HCT116 (cell line): ENCODE measurements at regions not wholly inside any gene's neighbourhood (a gene's known extent, or its start where the extent isn't known, plus 50 kb on each side); places are given as distances from the start of the nearest gene placed in this dataset.

Experiments used
- ATAC-seq: fragments of 200-7000 bp; cut with Tn5 transposase; 2 replicates; pipeline ENCODE4 v1.9.1; 2020; ENCODE audit warnings: mild to moderate bottlenecking, moderate library complexity
- BruUV-seq: library from RNA; stranded (reverse); fragments of 400-500 nt; replicated peaks from 2 replicates; lab custom pipeline; 2021; lab: Mats Ljungman, UMichigan
- CTCF ChIA-PET: fragments of 300-600 bp; sonication (Branson Sonifier 250); formaldehyde crosslinking; loops from one replicate; lab custom pipeline; 2021; ENCODE audit warnings: antibody characterized with exemption; lab: Charles Lee
- POLR2A ChIA-PET: fragments of 300-600, 350-600 bp; sonication (Branson Sonifier 250); formaldehyde crosslinking; loops from one replicate; lab custom pipeline; 2021; ENCODE audit warnings: antibody characterized with exemption; lab: Charles Lee
- RAD21 ChIA-PET, 2 experiments: fragments of 300-600 bp; sonication (Branson Sonifier 250); formaldehyde crosslinking; loops; one replicate each; lab custom pipeline; 2023; ENCODE audit warnings: low total read pairs in 2 of 2; ENCODE audit not compliant: uncharacterized antibody in 2 of 2, unreplicated experiment in 2 of 2, low non-redundant PET in 1 of 2; lab: Charles Lee
- DNase-seq: peaks from one replicate; pipeline ENCODE4 v3.0.0-alpha.2; 2010; ENCODE audit warnings: low read depth, low spot score
- H2AFZ ChIP-seq: fragments of 200-600 bp; shearing (Covaris generic), sonication (generic); 2 replicates; pipeline ENCODE4 v1.6.1; 2017; ENCODE audit warnings: low read depth, mixed run types, mixed read lengths, antibody characterized with exemption, low read length; ENCODE audit not compliant: poor library complexity, severe bottlenecking
- H3K27ac ChIP-seq: 2 replicates; pipeline ENCODE4 v1.5.1; 2012; ENCODE audit warnings: low read depth, low read length
- H3K27me3 ChIP-seq: fragments of 200-600 bp; sonication (generic); 2 replicates; pipeline ENCODE4 v1.6.1; 2016; ENCODE audit warnings: mixed run types, low read length, mixed read lengths; ENCODE audit not compliant: insufficient read depth
- H3K36me3 ChIP-seq, 2 experiments: fragments of 200-500 bp in 1 of 2; fragments of 200-600 bp in 1 of 2; sonication (Bioruptor generic) in 1 of 2; sonication (generic) in 1 of 2; 2 replicates each; pipeline versions ENCODE4 v1.5.1 to v1.6.1; 2014 to 2016; ENCODE audit warnings: low read length in 2 of 2, inconsistent platforms in 1 of 2, mixed read lengths in 1 of 2, mixed run types in 1 of 2; ENCODE audit not compliant: insufficient read depth in 2 of 2, control insufficient read depth in 1 of 2
- H3K4me1 ChIP-seq, 2 experiments: fragments of 200-600 bp in 1 of 2; sonication (generic) in 1 of 2; 2 replicates each; pipeline versions ENCODE4 v1.5.1 to v1.6.1; 2012 to 2017; ENCODE audit warnings: low read length in 2 of 2, inconsistent platforms in 1 of 2, mild to moderate bottlenecking in 1 of 2, mixed read lengths in 1 of 2, mixed run types in 1 of 2, moderate library complexity in 1 of 2; ENCODE audit not compliant: insufficient read depth in 2 of 2, control insufficient read depth in 1 of 2
- H3K4me2 ChIP-seq: fragments of 200-600 bp; sonication (generic); 2 replicates; pipeline ENCODE4 v1.6.1; 2017; ENCODE audit warnings: mixed run types, low read length, mixed read lengths
- H3K4me3 ChIP-seq, 2 experiments: fragments of 200-600 bp in 1 of 2; sonication (generic) in 1 of 2; replicated peaks in 1 of 2; 2 replicates each; pipeline ENCODE4 v1.5.1; 2011 to 2016; ENCODE audit warnings: low read length in 2 of 2, control low read depth in 1 of 2, low read depth in 1 of 2, mild to moderate bottlenecking in 1 of 2, mixed read lengths in 1 of 2, mixed run types in 1 of 2
- H3K79me2 ChIP-seq: fragments of 200-600 bp; sonication (generic); 2 replicates; pipeline ENCODE4 v1.6.1; 2017; ENCODE audit warnings: mild to moderate bottlenecking, mixed run types, low read length, moderate library complexity, mixed read lengths; ENCODE audit not compliant: insufficient read depth
- H3K9ac ChIP-seq: fragments of 200-600 bp; sonication (generic); 2 replicates; pipeline ENCODE4 v1.6.1; 2016; ENCODE audit warnings: low read length, mixed read lengths
- H3K9me2 ChIP-seq: fragments of 200-600 bp; sonication (generic), shearing (Covaris generic); 2 replicates; pipeline ENCODE4 v1.6.1; 2017; ENCODE audit warnings: mixed run types, mild to moderate bottlenecking, moderate library complexity; ENCODE audit not compliant: insufficient read depth
- H3K9me3 ChIP-seq, 2 experiments: fragments of 200-500 bp in 1 of 2; fragments of 200-600 bp in 1 of 2; sonication (Bioruptor generic) in 1 of 2; sonication (generic) in 1 of 2; 2 replicates each; pipeline ENCODE4 v1.6.1; 2014 to 2017; ENCODE audit warnings: low read length in 2 of 2, mixed read lengths in 2 of 2, inconsistent platforms in 1 of 2, low read depth in 1 of 2, mild to moderate bottlenecking in 1 of 2, mixed run types in 1 of 2, moderate library complexity in 1 of 2; ENCODE audit not compliant: control insufficient read depth in 1 of 2, insufficient read depth in 1 of 2
- H4K20me1 ChIP-seq: fragments of 200-600 bp; sonication (generic), shearing (Covaris generic); 2 replicates; pipeline ENCODE4 v1.6.1; 2017; ENCODE audit warnings: mixed run types, mild to moderate bottlenecking, moderate library complexity; ENCODE audit not compliant: insufficient read depth
- CEBPB ChIP-seq: IDR thresholded peaks from 2 replicates; pipeline ENCODE4 v1.6.1; 2012; ENCODE audit warnings: low read depth
- EGR1 ChIP-seq: IDR thresholded peaks from 2 replicates; pipeline ENCODE4 v1.6.1; 2012; ENCODE audit warnings: low read depth
- ELF1 ChIP-seq: IDR thresholded peaks from 2 replicates; pipeline ENCODE4 v1.6.1; 2012; ENCODE audit warnings: low read depth, borderline replicate concordance
- EZH2 ChIP-seq: fragments of 200-600 bp; sonication (generic); IDR thresholded peaks from 2 replicates; pipeline ENCODE4 v1.6.1; 2017; ENCODE audit warnings: antibody characterized with exemption, mixed run types
- intact Hi-C: fragments of 100-400 bp; cut with micrococcal nuclease; formaldehyde crosslinking; loops from 2 replicates; pipeline ENCODE4 v1.10.0; 2022
- TF ChIP-seq, protein P1 (sequence below), 3 experiments: fragments of 200-600 bp in 1 of 3; sonication (generic) in 1 of 3; IDR thresholded peaks in 2 of 3; conservative IDR thresholded peaks in 1 of 3; 2 replicates each; pipeline ENCODE4 v1.5.1; 2012 to 2017; ENCODE audit warnings: low read depth in 2 of 3, low read length in 2 of 3, antibody characterized with exemption in 1 of 3, borderline replicate concordance in 1 of 3, control low read depth in 1 of 3, mild to moderate bottlenecking in 1 of 3, mixed read lengths in 1 of 3, mixed run types in 1 of 3, moderate library complexity in 1 of 3; ENCODE audit not compliant: insufficient read depth in 1 of 3

DNA sequence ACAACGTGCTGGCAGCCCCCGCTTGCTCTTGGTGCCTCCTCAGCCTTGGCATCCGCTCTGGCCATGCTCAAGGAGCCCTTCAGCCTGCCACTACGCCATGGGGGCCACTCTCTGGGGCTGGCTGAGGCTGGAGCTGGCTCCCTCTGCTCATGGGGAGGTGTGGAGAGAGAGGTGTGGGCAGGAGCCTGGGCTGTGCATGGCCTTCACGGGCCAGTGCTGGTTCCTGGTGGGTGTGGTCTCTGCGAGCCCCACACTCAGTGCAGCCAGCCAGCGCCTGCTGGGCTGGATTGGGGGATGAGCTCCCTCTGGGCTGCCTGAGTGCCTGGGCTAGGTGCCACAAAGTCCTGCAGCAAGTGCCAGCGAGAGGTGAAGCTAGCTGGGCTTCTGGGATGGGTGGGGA is 1289.1 kb downstream of the OLFM4 start:
- POLR2A ChIA-PET = no interaction called here
- no peak for DNase-seq
- Histone ChIP-seq H3K9me2 (no peaks in the 10 kb centered on the region), H4K20me1 (no peaks in the 10 kb centered on the region), H3K4me1 (no peaks in the 10 kb centered on the region), H3K27ac (no peak overlapping the region), H3K4me2 (no peak overlapping the region), H2AFZ (no peak overlapping the region), H3K9me3 (peaks cover 7 to 9% of the 10 kb centered on the region in 2 experiments; a peak in 2 of 4 replicates), H3K4me3 (no peak overlapping the region), H3K36me3 (no peaks in the 10 kb centered on the region), H3K79me2 (no peaks in the 10 kb centered on the region), H3K9ac (no peak overlapping the region), H3K27me3 (no peaks in the 10 kb centered on the region)
- intact Hi-C loops = no loop called here
- ATAC-seq = no peak
- no peak for TF ChIP-seq CEBPB
- no peak for TF ChIP-seq EZH2
- TF ChIP-seq EGR1 = no peak
- TF ChIP-seq, protein P1, sequence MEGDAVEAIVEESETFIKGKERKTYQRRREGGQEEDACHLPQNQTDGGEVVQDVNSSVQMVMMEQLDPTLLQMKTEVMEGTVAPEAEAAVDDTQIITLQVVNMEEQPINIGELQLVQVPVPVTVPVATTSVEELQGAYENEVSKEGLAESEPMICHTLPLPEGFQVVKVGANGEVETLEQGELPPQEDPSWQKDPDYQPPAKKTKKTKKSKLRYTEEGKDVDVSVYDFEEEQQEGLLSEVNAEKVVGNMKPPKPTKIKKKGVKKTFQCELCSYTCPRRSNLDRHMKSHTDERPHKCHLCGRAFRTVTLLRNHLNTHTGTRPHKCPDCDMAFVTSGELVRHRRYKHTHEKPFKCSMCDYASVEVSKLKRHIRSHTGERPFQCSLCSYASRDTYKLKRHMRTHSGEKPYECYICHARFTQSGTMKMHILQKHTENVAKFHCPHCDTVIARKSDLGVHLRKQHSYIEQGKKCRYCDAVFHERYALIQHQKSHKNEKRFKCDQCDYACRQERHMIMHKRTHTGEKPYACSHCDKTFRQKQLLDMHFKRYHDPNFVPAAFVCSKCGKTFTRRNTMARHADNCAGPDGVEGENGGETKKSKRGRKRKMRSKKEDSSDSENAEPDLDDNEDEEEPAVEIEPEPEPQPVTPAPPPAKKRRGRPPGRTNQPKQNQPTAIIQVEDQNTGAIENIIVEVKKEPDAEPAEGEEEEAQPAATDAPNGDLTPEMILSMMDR (IDR thresholded peaks at IDR 0.05 in 2 of 3, conservative IDR thresholded peaks at IDR 0.05 in 1 of 3; ENCODE audit: borderline replicate concordance in 1 of 3, insufficient read depth in 1 of 3, low read depth in 2 of 3, low read length in 2 of 3) = no peak
- no TSS peak for BruUV-seq
- CTCF ChIA-PET = no interaction called here
- RAD21 ChIA-PET = no interaction called here

DNA sequence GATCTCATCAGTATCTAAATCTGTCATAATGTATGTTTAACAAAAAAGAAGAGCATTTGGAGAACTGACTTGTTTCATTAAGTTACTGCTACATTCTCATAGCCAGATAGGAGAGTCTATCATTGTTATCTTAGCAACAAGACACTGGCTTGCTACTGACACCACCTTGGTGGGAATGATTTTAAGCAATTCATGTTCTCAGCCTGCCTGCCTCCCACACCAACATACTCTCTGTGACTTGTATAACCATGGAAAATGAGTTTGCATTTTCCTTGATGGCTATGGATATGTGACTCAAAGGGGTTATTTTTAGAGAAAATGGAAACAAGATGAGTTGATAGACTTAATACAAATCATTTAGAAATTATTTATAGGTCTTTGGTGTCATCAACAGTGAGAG is 1308.9 kb downstream of the OLFM4 start:
- DNase-seq (no peak), ATAC-seq (no peak)
- POLR2A ChIA-PET = no interaction called here
- H3K9ac ChIP-seq = no peak overlapping the region
- peaks cover 11 to 21% of the 10 kb centered on the region in 2 experiments; a peak in 2 of 4 replicates for H3K9me3 ChIP-seq
- CTCF ChIA-PET = no interaction called here
- H4K20me1 ChIP-seq = no peaks in the 10 kb centered on the region
- H3K4me3 ChIP-seq = no peak overlapping the region
- no peak for TF ChIP-seq ELF1
- no peaks in the 10 kb centered on the region for H3K9me2 ChIP-seq
- no peaks in the 10 kb centered on the region for H3K36me3 ChIP-seq
- intact Hi-C loops = no loop called here
- H2AFZ ChIP-seq = no peak overlapping the region
- no TSS peak for BruUV-seq
- no peaks in the 10 kb centered on the region for H3K79me2 ChIP-seq
- H3K4me2 ChIP-seq = no peak overlapping the region
- no peak overlapping the region for H3K27ac ChIP-seq
- H3K27me3 ChIP-seq = no peaks in the 10 kb centered on the region
- no peaks in the 10 kb centered on the region for H3K4me1 ChIP-seq
- RAD21 ChIA-PET = no interaction called here
